HCT116 (cell line): ENCODE measurements at regions not wholly inside any gene's neighbourhood (a gene's known extent, or its start where the extent isn't known, plus 50 kb on each side); places are given as distances from the start of the nearest gene placed in this dataset.

Source experiments
- ATAC-seq: fragments of 200-7000 bp; cut with Tn5 transposase; 2 replicates; pipeline ENCODE4 v1.9.1; 2020; ENCODE audit warnings: mild to moderate bottlenecking, moderate library complexity
- BruUV-seq: library from RNA; stranded (reverse); fragments of 400-500 nt; replicated peaks from 2 replicates; lab custom pipeline; 2021; lab: Mats Ljungman, UMichigan
- CTCF ChIA-PET: fragments of 300-600 bp; sonication (Branson Sonifier 250); formaldehyde crosslinking; loops from one replicate; lab custom pipeline; 2021; ENCODE audit warnings: antibody characterized with exemption; lab: Charles Lee
- POLR2A ChIA-PET: fragments of 300-600, 350-600 bp; sonication (Branson Sonifier 250); formaldehyde crosslinking; loops from one replicate; lab custom pipeline; 2021; ENCODE audit warnings: antibody characterized with exemption; lab: Charles Lee
- RAD21 ChIA-PET, 2 experiments: fragments of 300-600 bp; sonication (Branson Sonifier 250); formaldehyde crosslinking; loops; one replicate each; lab custom pipeline; 2023; ENCODE audit warnings: low total read pairs in 2 of 2; ENCODE audit not compliant: uncharacterized antibody in 2 of 2, unreplicated experiment in 2 of 2, low non-redundant PET in 1 of 2; lab: Charles Lee
- DNase-seq: peaks from one replicate; pipeline ENCODE4 v3.0.0-alpha.2; 2010; ENCODE audit warnings: low read depth, low spot score
- H2AFZ ChIP-seq: fragments of 200-600 bp; shearing (Covaris generic), sonication (generic); 2 replicates; pipeline ENCODE4 v1.6.1; 2017; ENCODE audit warnings: low read depth, mixed run types, mixed read lengths, antibody characterized with exemption, low read length; ENCODE audit not compliant: poor library complexity, severe bottlenecking
- H3K27ac ChIP-seq: 2 replicates; pipeline ENCODE4 v1.5.1; 2012; ENCODE audit warnings: low read depth, low read length
- H3K27me3 ChIP-seq: fragments of 200-600 bp; sonication (generic); 2 replicates; pipeline ENCODE4 v1.6.1; 2016; ENCODE audit warnings: mixed run types, low read length, mixed read lengths; ENCODE audit not compliant: insufficient read depth
- H3K36me3 ChIP-seq, 2 experiments: fragments of 200-500 bp in 1 of 2; fragments of 200-600 bp in 1 of 2; sonication (Bioruptor generic) in 1 of 2; sonication (generic) in 1 of 2; 2 replicates each; pipeline versions ENCODE4 v1.5.1 to v1.6.1; 2014 to 2016; ENCODE audit warnings: low read length in 2 of 2, inconsistent platforms in 1 of 2, mixed read lengths in 1 of 2, mixed run types in 1 of 2; ENCODE audit not compliant: insufficient read depth in 2 of 2, control insufficient read depth in 1 of 2
- H3K4me1 ChIP-seq, 2 experiments: fragments of 200-600 bp in 1 of 2; sonication (generic) in 1 of 2; 2 replicates each; pipeline versions ENCODE4 v1.5.1 to v1.6.1; 2012 to 2017; ENCODE audit warnings: low read length in 2 of 2, inconsistent platforms in 1 of 2, mild to moderate bottlenecking in 1 of 2, mixed read lengths in 1 of 2, mixed run types in 1 of 2, moderate library complexity in 1 of 2; ENCODE audit not compliant: insufficient read depth in 2 of 2, control insufficient read depth in 1 of 2
- H3K4me2 ChIP-seq: fragments of 200-600 bp; sonication (generic); 2 replicates; pipeline ENCODE4 v1.6.1; 2017; ENCODE audit warnings: mixed run types, low read length, mixed read lengths
- H3K4me3 ChIP-seq, 2 experiments: fragments of 200-600 bp in 1 of 2; sonication (generic) in 1 of 2; replicated peaks in 1 of 2; 2 replicates each; pipeline ENCODE4 v1.5.1; 2011 to 2016; ENCODE audit warnings: low read length in 2 of 2, control low read depth in 1 of 2, low read depth in 1 of 2, mild to moderate bottlenecking in 1 of 2, mixed read lengths in 1 of 2, mixed run types in 1 of 2
- H3K79me2 ChIP-seq: fragments of 200-600 bp; sonication (generic); 2 replicates; pipeline ENCODE4 v1.6.1; 2017; ENCODE audit warnings: mild to moderate bottlenecking, mixed run types, low read length, moderate library complexity, mixed read lengths; ENCODE audit not compliant: insufficient read depth
- H3K9ac ChIP-seq: fragments of 200-600 bp; sonication (generic); 2 replicates; pipeline ENCODE4 v1.6.1; 2016; ENCODE audit warnings: low read length, mixed read lengths
- H3K9me2 ChIP-seq: fragments of 200-600 bp; sonication (generic), shearing (Covaris generic); 2 replicates; pipeline ENCODE4 v1.6.1; 2017; ENCODE audit warnings: mixed run types, mild to moderate bottlenecking, moderate library complexity; ENCODE audit not compliant: insufficient read depth
- H3K9me3 ChIP-seq, 2 experiments: fragments of 200-500 bp in 1 of 2; fragments of 200-600 bp in 1 of 2; sonication (Bioruptor generic) in 1 of 2; sonication (generic) in 1 of 2; 2 replicates each; pipeline ENCODE4 v1.6.1; 2014 to 2017; ENCODE audit warnings: low read length in 2 of 2, mixed read lengths in 2 of 2, inconsistent platforms in 1 of 2, low read depth in 1 of 2, mild to moderate bottlenecking in 1 of 2, mixed run types in 1 of 2, moderate library complexity in 1 of 2; ENCODE audit not compliant: control insufficient read depth in 1 of 2, insufficient read depth in 1 of 2
- H4K20me1 ChIP-seq: fragments of 200-600 bp; sonication (generic), shearing (Covaris generic); 2 replicates; pipeline ENCODE4 v1.6.1; 2017; ENCODE audit warnings: mixed run types, mild to moderate bottlenecking, moderate library complexity; ENCODE audit not compliant: insufficient read depth
- ATF3 ChIP-seq: IDR thresholded peaks from 2 replicates; pipeline ENCODE4 v1.6.1; 2012
- CBX3 ChIP-seq: IDR thresholded peaks from 2 replicates; pipeline ENCODE4 v1.6.1; 2012; ENCODE audit warnings: low read depth
- CEBPB ChIP-seq: IDR thresholded peaks from 2 replicates; pipeline ENCODE4 v1.6.1; 2012; ENCODE audit warnings: low read depth
- CTCF ChIP-seq, 3 experiments: fragments of 200-600 bp in 1 of 3; sonication (generic) in 1 of 3; IDR thresholded peaks in 2 of 3; conservative IDR thresholded peaks in 1 of 3; 2 replicates each; pipeline ENCODE4 v1.5.1; 2012 to 2017; ENCODE audit warnings: low read depth in 2 of 3, low read length in 2 of 3, antibody characterized with exemption in 1 of 3, borderline replicate concordance in 1 of 3, control low read depth in 1 of 3, mild to moderate bottlenecking in 1 of 3, mixed read lengths in 1 of 3, mixed run types in 1 of 3, moderate library complexity in 1 of 3; ENCODE audit not compliant: insufficient read depth in 1 of 3
- EGR1 ChIP-seq: IDR thresholded peaks from 2 replicates; pipeline ENCODE4 v1.6.1; 2012; ENCODE audit warnings: low read depth
- EZH2 ChIP-seq: fragments of 200-600 bp; sonication (generic); IDR thresholded peaks from 2 replicates; pipeline ENCODE4 v1.6.1; 2017; ENCODE audit warnings: antibody characterized with exemption, mixed run types
- EZH2phosphoT487 ChIP-seq: fragments of 200-600 bp; IDR thresholded peaks from 2 replicates; pipeline ENCODE4 v1.6.1; 2018; ENCODE audit warnings: antibody characterized with exemption, borderline replicate concordance
- FOSL1 ChIP-seq: IDR thresholded peaks from 2 replicates; pipeline ENCODE4 v1.6.1; 2012; ENCODE audit warnings: low read depth
- JUND ChIP-seq: IDR thresholded peaks from 2 replicates; pipeline ENCODE4 v1.6.1; 2012
- MAX ChIP-seq: IDR thresholded peaks from 2 replicates; pipeline ENCODE4 v1.6.1; 2012
- POLR2AphosphoS5 ChIP-seq: IDR thresholded peaks from 2 replicates; pipeline ENCODE4 v1.6.1; 2011; ENCODE audit warnings: mild to moderate bottlenecking, low read depth, low read length, moderate library complexity
- RAD21 ChIP-seq: IDR thresholded peaks from 2 replicates; pipeline ENCODE4 v1.6.1; 2012; ENCODE audit warnings: low read depth, mild to moderate bottlenecking
- SIN3A ChIP-seq: IDR thresholded peaks from 2 replicates; pipeline ENCODE4 v1.6.1; 2012; ENCODE audit warnings: low read depth
- SP1 ChIP-seq: IDR thresholded peaks from 2 replicates; pipeline ENCODE4 v1.6.1; 2012; ENCODE audit warnings: low read depth
- YY1 ChIP-seq: IDR thresholded peaks from 2 replicates; pipeline ENCODE4 v1.6.1; 2011; ENCODE audit warnings: low read length, low read depth, moderate library complexity, mild to moderate bottlenecking; ENCODE audit not compliant: insufficient replicate concordance; ENCODE audit errors: extremely low read depth
- ZBTB33 ChIP-seq: IDR thresholded peaks from 2 replicates; pipeline ENCODE4 v1.6.1; 2011; ENCODE audit warnings: mild to moderate bottlenecking, low read length, moderate library complexity; ENCODE audit not compliant: insufficient replicate concordance; ENCODE audit errors: extremely low read depth
- ZFX ChIP-seq: fragments of 450-650 bp; IDR thresholded peaks from 2 replicates; pipeline ENCODE4 v1.6.1; 2017
- intact Hi-C: fragments of 100-400 bp; cut with micrococcal nuclease; formaldehyde crosslinking; loops from 2 replicates; pipeline ENCODE4 v1.10.0; 2022

GRCh38 chr19:31885280-31885853 lies 460.0 kb upstream of the ZNF507 start:
- H3K79me2 ChIP-seq, result no peaks in the 10 kb centered on the region
- no peak overlapping the region for H3K27ac ChIP-seq
- H4K20me1 ChIP-seq, result no peaks in the 10 kb centered on the region
- H3K9me2 ChIP-seq, result no peaks in the 10 kb centered on the region
- H3K4me3 ChIP-seq, result no peak overlapping the region
- RAD21 ChIA-PET, result no interaction called here
- H3K27me3 ChIP-seq, result no peaks in the 10 kb centered on the region
- DNase-seq, result no peak
- H3K4me2 ChIP-seq, result no peak overlapping the region
- ATAC-seq, result no peak
- H3K9me3 ChIP-seq, result peaks cover 12 to 29% of the 10 kb centered on the region in 2 experiments; a peak in 2 of 4 replicates
- no peaks in the 10 kb centered on the region for H3K4me1 ChIP-seq
- POLR2A ChIA-PET, result no interaction called here
- H3K36me3 ChIP-seq, result no peaks in the 10 kb centered on the region
- CTCF ChIA-PET, result no interaction called here
- no peak for TF ChIP-seq CTCF (IDR thresholded peaks at IDR 0.05 in 2 of 3, conservative IDR thresholded peaks at IDR 0.05 in 1 of 3; ENCODE audit: borderline replicate concordance in 1 of 3, insufficient read depth in 1 of 3, low read depth in 2 of 3, low read length in 2 of 3)
- TF ChIP-seq ATF3, result no peak
- TF ChIP-seq SIN3A, result no peak
- no peak for TF ChIP-seq EGR1
- TF ChIP-seq CEBPB, result no peak
- no peak for TF ChIP-seq MAX
- TF ChIP-seq ZFX, result no peak
- TF ChIP-seq SP1, result no peak
- no peak for TF ChIP-seq ZBTB33
- TF ChIP-seq YY1, result no peak
- no peak for TF ChIP-seq CBX3
- TF ChIP-seq EZH2, result no peak
- TF ChIP-seq FOSL1, result no peak
- no peak for TF ChIP-seq POLR2AphosphoS5
- no peak for TF ChIP-seq JUND
- no peak for TF ChIP-seq RAD21
- no peak for TF ChIP-seq EZH2phosphoT487
- no peak overlapping the region for H3K9ac ChIP-seq
- intact Hi-C loops, result no loop called here
- H2AFZ ChIP-seq, result no peak overlapping the region
- BruUV-seq, result no TSS peak
